GM19351 (cell line): ENCODE measurements at regions not wholly inside any gene's neighbourhood (a gene's known extent, or its start where the extent isn't known, plus 50 kb on each side); places are given as distances from the start of the nearest gene placed in this dataset.
"Not testable (repeated sequence)": the region's sequence is repeated elsewhere in the genome, so short reads cannot be mapped to it uniquely, and the experiment has no call there.

Experiments used
- ATAC-seq: cut with Tn5 transposase; IDR thresholded peaks from one replicate; pipeline ENCODE4 v1.9.1; 2021; ENCODE audit warnings: mild to moderate bottlenecking, moderate library complexity; ENCODE audit not compliant: unreplicated experiment

- ATAC-seq: no peak
Measured at GRCh38 chr4:81789158-81789557, 317.5 kb upstream of the RASGEF1B start.

GRCh38 chr4:81786766-81787165 lies 315.1 kb upstream of the RASGEF1B start:
- ATAC-seq: no peak

GRCh38 chr4:81786063-81786763 lies 314.5 kb upstream of the RASGEF1B start:
- ATAC-seq: no peak

GRCh38 chr4:81785338-81785737 lies 313.6 kb upstream of the RASGEF1B start:
- ATAC-seq: no peak

GRCh38 chr4:81783558-81783957 lies 311.9 kb upstream of the RASGEF1B start:
- no peak for ATAC-seq

- ATAC-seq: no peak
Measured at GRCh38 chr4:81781799-81782198, 310.1 kb upstream of the RASGEF1B start.

- not testable (repeated sequence) for ATAC-seq
Measured at GRCh38 chr4:81777718-81778117, 306.0 kb upstream of the RASGEF1B start.

GRCh38 chr4:81776794-81777193 lies 305.1 kb upstream of the RASGEF1B start:
- no peak for ATAC-seq

- ATAC-seq: no peak
Measured at GRCh38 chr4:81773557-81773956, 301.9 kb upstream of the RASGEF1B start.

GRCh38 chr4:81771721-81772120 lies 300.0 kb upstream of the RASGEF1B start:
- ATAC-seq: no peak

GRCh38 chr4:81769244-81769643 lies 297.5 kb upstream of the RASGEF1B start:
- no peak for ATAC-seq

- peak; percentile 40 for ATAC-seq
Measured at GRCh38 chr4:81758574-81759264, 287.0 kb upstream of the RASGEF1B start.

- ATAC-seq: no peak
Measured at GRCh38 chr4:81757691-81758090, 286.0 kb upstream of the RASGEF1B start.

- peak; percentile 93 for ATAC-seq
Measured at GRCh38 chr4:81756973-81757372, 285.3 kb upstream of the RASGEF1B start.

GRCh38 chr4:81756042-81756441 lies 284.3 kb upstream of the RASGEF1B start:
- no peak for ATAC-seq

GRCh38 chr4:81754169-81754568 lies 282.5 kb upstream of the RASGEF1B start:
- ATAC-seq: no peak

- ATAC-seq: no peak
Measured at GRCh38 chr4:81751531-81752289, 280.0 kb upstream of the RASGEF1B start.

- no peak for ATAC-seq
Measured at GRCh38 chr4:81747242-81747930, 275.7 kb upstream of the RASGEF1B start.

- ATAC-seq: no peak
Measured at GRCh38 chr4:81746773-81747172, 275.1 kb upstream of the RASGEF1B start.

- no peak for ATAC-seq
Measured at GRCh38 chr4:81746071-81746470, 274.4 kb upstream of the RASGEF1B start.

- no peak for ATAC-seq
Measured at GRCh38 chr4:81745050-81745449, 273.3 kb upstream of the RASGEF1B start.
